ENCODE measurements at regions not wholly inside any gene's neighbourhood (a gene's known extent, or its start where the extent isn't known, plus 50 kb on each side); places are given as distances from the start of the nearest gene placed in this dataset.

DNA sequence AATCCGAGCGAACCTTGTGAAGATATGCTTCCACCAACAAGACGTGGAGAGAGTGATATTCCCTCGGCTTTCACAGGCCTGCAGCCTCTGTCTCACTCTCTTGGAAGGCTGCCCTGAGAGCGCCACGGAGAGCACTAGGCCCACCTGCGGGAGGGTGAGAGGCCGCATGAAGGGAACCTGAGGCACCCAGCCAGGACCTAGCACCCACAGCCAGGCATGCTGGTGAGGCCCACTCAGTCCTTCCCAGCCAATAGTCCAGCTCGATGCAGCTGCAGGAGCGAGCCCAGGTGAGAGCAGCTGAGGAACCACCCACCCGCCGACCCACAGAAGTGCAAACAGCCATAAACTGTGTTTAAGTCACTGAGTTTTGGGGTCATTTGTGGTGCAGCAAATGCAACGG lies 227.2 kb downstream of the QKI start:
- Histone ChIP-seq H3K9me2 (ENCODE audit: insufficient read depth, low read length) (no peaks in the 10 kb centered on the region), H3K79me2 (replicated peaks; ENCODE audit: insufficient read depth, low read length) (no peaks in the 10 kb centered on the region), H4K20me1 (ENCODE audit: insufficient read depth) (no peaks in the 10 kb centered on the region), H3K4me2 (ENCODE audit: low read length) (no peak overlapping the region), H3K36me3 (ENCODE audit: insufficient read depth, low read length) (no peaks in the 10 kb centered on the region), H3K4me3 (ENCODE audit: low read length) (no peak overlapping the region), H3K27ac (ENCODE audit: low read length) (no peak overlapping the region), H3K9ac (ENCODE audit: low read length) (no peak overlapping the region), H3K27me3 (ENCODE audit: insufficient read depth, low read depth, low read length) (no peaks in the 10 kb centered on the region), H3K9me3 (ENCODE audit: low read length) (no peaks in the 10 kb centered on the region), H3F3A (ENCODE audit: insufficient read depth, low read length, poor library complexity, severe bottlenecking) (no peaks in the 10 kb centered on the region), H2AFZ (ENCODE audit: low read depth, low read length) (no peak overlapping the region)
- no peak for TF ChIP-seq TAF1 (IDR thresholded peaks at IDR 0.05; ENCODE audit: low read depth)
- no peak for TF ChIP-seq MXI1 (conservative IDR thresholded peaks at IDR 0.05; ENCODE audit: poor library complexity, severe bottlenecking)
- TF ChIP-seq, protein P1, sequence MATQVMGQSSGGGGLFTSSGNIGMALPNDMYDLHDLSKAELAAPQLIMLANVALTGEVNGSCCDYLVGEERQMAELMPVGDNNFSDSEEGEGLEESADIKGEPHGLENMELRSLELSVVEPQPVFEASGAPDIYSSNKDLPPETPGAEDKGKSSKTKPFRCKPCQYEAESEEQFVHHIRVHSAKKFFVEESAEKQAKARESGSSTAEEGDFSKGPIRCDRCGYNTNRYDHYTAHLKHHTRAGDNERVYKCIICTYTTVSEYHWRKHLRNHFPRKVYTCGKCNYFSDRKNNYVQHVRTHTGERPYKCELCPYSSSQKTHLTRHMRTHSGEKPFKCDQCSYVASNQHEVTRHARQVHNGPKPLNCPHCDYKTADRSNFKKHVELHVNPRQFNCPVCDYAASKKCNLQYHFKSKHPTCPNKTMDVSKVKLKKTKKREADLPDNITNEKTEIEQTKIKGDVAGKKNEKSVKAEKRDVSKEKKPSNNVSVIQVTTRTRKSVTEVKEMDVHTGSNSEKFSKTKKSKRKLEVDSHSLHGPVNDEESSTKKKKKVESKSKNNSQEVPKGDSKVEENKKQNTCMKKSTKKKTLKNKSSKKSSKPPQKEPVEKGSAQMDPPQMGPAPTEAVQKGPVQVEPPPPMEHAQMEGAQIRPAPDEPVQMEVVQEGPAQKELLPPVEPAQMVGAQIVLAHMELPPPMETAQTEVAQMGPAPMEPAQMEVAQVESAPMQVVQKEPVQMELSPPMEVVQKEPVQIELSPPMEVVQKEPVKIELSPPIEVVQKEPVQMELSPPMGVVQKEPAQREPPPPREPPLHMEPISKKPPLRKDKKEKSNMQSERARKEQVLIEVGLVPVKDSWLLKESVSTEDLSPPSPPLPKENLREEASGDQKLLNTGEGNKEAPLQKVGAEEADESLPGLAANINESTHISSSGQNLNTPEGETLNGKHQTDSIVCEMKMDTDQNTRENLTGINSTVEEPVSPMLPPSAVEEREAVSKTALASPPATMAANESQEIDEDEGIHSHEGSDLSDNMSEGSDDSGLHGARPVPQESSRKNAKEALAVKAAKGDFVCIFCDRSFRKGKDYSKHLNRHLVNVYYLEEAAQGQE (IDR thresholded peaks at IDR 0.05; ENCODE audit: borderline replicate concordance), result no peak
- no peak for TF ChIP-seq RAD21 (conservative IDR thresholded peaks at IDR 0.05)
- TF ChIP-seq POLR2AphosphoS5 (IDR thresholded peaks at IDR 0.05), result no peak
- TF ChIP-seq, protein P2, sequence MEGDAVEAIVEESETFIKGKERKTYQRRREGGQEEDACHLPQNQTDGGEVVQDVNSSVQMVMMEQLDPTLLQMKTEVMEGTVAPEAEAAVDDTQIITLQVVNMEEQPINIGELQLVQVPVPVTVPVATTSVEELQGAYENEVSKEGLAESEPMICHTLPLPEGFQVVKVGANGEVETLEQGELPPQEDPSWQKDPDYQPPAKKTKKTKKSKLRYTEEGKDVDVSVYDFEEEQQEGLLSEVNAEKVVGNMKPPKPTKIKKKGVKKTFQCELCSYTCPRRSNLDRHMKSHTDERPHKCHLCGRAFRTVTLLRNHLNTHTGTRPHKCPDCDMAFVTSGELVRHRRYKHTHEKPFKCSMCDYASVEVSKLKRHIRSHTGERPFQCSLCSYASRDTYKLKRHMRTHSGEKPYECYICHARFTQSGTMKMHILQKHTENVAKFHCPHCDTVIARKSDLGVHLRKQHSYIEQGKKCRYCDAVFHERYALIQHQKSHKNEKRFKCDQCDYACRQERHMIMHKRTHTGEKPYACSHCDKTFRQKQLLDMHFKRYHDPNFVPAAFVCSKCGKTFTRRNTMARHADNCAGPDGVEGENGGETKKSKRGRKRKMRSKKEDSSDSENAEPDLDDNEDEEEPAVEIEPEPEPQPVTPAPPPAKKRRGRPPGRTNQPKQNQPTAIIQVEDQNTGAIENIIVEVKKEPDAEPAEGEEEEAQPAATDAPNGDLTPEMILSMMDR (IDR thresholded peaks at IDR 0.05; ENCODE audit: poor library complexity, severe bottlenecking), result no peak
- no peak for TF ChIP-seq SMC3 (conservative IDR thresholded peaks at IDR 0.05; ENCODE audit: poor library complexity)
- no peak for TF ChIP-seq EP300 (conservative IDR thresholded peaks at IDR 0.05; ENCODE audit: poor library complexity, severe bottlenecking)
- TF ChIP-seq EZH2 (IDR thresholded peaks at IDR 0.05; ENCODE audit: borderline replicate concordance, insufficient read depth, low read length, poor library complexity, severe bottlenecking), result no peak

DNA sequence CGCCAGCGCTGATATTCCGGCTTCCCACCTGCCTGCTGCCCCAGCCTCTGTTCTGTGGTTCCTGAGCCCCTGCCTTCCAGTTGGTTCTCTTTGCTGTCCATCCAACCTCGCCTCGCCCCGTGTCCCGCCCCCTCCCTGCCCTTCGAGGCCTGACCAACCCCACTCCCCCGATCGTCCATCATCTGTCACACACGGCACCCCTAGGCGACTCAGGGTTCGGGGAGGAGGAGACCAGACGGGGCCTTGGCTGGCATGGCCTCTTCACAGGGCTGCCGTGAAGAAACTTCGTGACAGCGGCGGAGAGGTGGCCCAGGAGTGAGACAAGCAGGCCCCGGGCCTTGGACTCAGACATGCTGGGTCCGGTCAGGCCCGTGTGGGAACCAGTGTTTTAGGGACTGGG lies 226.1 kb downstream of the QKI start:
- TF ChIP-seq SMC3 (conservative IDR thresholded peaks at IDR 0.05; ENCODE audit: poor library complexity), result no peak
- TF ChIP-seq RAD21 (conservative IDR thresholded peaks at IDR 0.05), result no peak
- TF ChIP-seq POLR2AphosphoS5 (IDR thresholded peaks at IDR 0.05), result no peak
- no peak for TF ChIP-seq TAF1 (IDR thresholded peaks at IDR 0.05; ENCODE audit: low read depth)
- TF ChIP-seq EP300 (conservative IDR thresholded peaks at IDR 0.05; ENCODE audit: poor library complexity, severe bottlenecking), result no peak
- TF ChIP-seq MXI1 (conservative IDR thresholded peaks at IDR 0.05; ENCODE audit: poor library complexity, severe bottlenecking), result no peak
- TF ChIP-seq, protein P1 (IDR thresholded peaks at IDR 0.05; ENCODE audit: borderline replicate concordance), result no peak
- TF ChIP-seq, protein P2 (IDR thresholded peaks at IDR 0.05; ENCODE audit: poor library complexity, severe bottlenecking), result no peak
- no peak overlapping the region for H2AFZ ChIP-seq (ENCODE audit: low read depth, low read length)
- H3K9me2 ChIP-seq (ENCODE audit: insufficient read depth, low read length), result no peaks in the 10 kb centered on the region
- H3F3A ChIP-seq (ENCODE audit: insufficient read depth, low read length, poor library complexity, severe bottlenecking), result no peaks in the 10 kb centered on the region
- no peaks in the 10 kb centered on the region for H3K9me3 ChIP-seq (ENCODE audit: low read length)
- H4K20me1 ChIP-seq (ENCODE audit: insufficient read depth), result no peaks in the 10 kb centered on the region
- H3K4me2 ChIP-seq (ENCODE audit: low read length), result no peak overlapping the region
- H3K27ac ChIP-seq (ENCODE audit: low read length), result no peak overlapping the region
- H3K27me3 ChIP-seq (ENCODE audit: insufficient read depth, low read depth, low read length), result no peaks in the 10 kb centered on the region
- no peak overlapping the region for H3K9ac ChIP-seq (ENCODE audit: low read length)
- H3K4me3 ChIP-seq (ENCODE audit: low read length), result no peak overlapping the region
- no peaks in the 10 kb centered on the region for H3K79me2 ChIP-seq (replicated peaks; ENCODE audit: insufficient read depth, low read length)
- no peaks in the 10 kb centered on the region for H3K36me3 ChIP-seq (ENCODE audit: insufficient read depth, low read length)

Measured in neural cell (in vitro differentiated cells).